ENCODE measurements at regions not wholly inside any gene's neighbourhood (a gene's known extent, or its start where the extent isn't known, plus 50 kb on each side); places are given as distances from the start of the nearest gene placed in this dataset.

GRCh38 chr1:169053196-169053595, 53.3 kb upstream of the ATP1B1 start (continued):
- TF ChIP-seq AR (CRISPR knock-in tag; IDR thresholded peaks at IDR 0.05) (no peak), ATF1 (CRISPR knock-in tag; IDR thresholded peaks at IDR 0.05) (no peak), ZNF219 (CRISPR knock-in tag; IDR thresholded peaks at IDR 0.05; ENCODE audit: borderline replicate concordance) (no peak), NR3C1 (CRISPR knock-in tag; conservative IDR thresholded peaks at IDR 0.05; ENCODE audit: low read depth) (no peak), IRF1 (CRISPR knock-in tag; IDR thresholded peaks at IDR 0.05) (no peak), MYBL2 (CRISPR knock-in tag; IDR thresholded peaks at IDR 0.05) (no peak), CREM (CRISPR knock-in tag; IDR thresholded peaks at IDR 0.05) (no peak), ELF4 (CRISPR knock-in tag; IDR thresholded peaks at IDR 0.05; ENCODE audit: low read depth) (no peak), ZNF532 (CRISPR knock-in tag; IDR thresholded peaks at IDR 0.05; ENCODE audit: borderline replicate concordance) (no peak), ZNF138 (CRISPR knock-in tag; conservative IDR thresholded peaks at IDR 0.05) (no peak), TEAD1 (CRISPR knock-in tag; IDR thresholded peaks at IDR 0.05) (no peak), E2F4 (CRISPR knock-in tag; IDR thresholded peaks at IDR 0.05; ENCODE audit: borderline replicate concordance, low read depth) (no peak)
